ENCODE measurements at regions not wholly inside any gene's neighbourhood (a gene's known extent, or its start where the extent isn't known, plus 50 kb on each side); places are given as distances from the start of the nearest gene placed in this dataset.

DNA sequence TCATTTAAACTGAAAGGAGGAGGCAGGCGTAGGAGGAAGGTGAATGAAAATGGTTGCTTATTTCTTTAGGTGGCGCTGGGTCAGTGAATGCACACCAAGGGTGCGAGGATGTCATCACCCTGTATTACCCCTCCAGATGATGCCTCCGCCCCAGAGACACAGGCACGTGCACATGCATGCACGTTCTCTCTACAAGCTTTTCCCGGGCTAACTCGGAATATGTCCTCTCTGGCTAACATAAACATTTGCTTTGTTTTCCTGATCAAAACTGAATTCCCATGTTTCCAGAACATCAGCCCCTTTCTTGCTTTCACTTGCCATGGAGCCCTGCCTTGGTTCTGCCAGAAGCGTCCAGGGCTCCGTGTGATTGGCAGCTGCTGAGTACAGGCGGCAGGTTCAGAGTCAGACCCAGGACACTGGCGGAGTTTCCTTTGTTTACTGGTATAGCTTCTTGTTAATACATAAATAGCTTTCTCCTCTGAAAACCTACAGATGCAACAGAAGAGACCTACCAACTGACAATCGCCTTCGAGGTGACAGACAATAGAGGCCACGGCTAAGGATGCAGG lies 131.2 kb upstream of the RPS6KA2 start:
- peak overlapping the region; percentile 76 for H3K4me3 Mint-ChIP-seq
- no peak overlapping the region for H3K9ac ChIP-seq
- TF ChIP-seq, protein P1, sequence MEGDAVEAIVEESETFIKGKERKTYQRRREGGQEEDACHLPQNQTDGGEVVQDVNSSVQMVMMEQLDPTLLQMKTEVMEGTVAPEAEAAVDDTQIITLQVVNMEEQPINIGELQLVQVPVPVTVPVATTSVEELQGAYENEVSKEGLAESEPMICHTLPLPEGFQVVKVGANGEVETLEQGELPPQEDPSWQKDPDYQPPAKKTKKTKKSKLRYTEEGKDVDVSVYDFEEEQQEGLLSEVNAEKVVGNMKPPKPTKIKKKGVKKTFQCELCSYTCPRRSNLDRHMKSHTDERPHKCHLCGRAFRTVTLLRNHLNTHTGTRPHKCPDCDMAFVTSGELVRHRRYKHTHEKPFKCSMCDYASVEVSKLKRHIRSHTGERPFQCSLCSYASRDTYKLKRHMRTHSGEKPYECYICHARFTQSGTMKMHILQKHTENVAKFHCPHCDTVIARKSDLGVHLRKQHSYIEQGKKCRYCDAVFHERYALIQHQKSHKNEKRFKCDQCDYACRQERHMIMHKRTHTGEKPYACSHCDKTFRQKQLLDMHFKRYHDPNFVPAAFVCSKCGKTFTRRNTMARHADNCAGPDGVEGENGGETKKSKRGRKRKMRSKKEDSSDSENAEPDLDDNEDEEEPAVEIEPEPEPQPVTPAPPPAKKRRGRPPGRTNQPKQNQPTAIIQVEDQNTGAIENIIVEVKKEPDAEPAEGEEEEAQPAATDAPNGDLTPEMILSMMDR (IDR thresholded peaks at IDR 0.05): no peak
- TF ChIP-seq EZH2 (IDR thresholded peaks at IDR 0.05) (no peak), EZH2phosphoT487 (IDR thresholded peaks at IDR 0.05) (no peak)
- no peaks in the 10 kb centered on the region for H4K20me1 ChIP-seq (ENCODE audit: low read depth)
- peaks cover 6% of the 10 kb centered on the region for H3K27me3 Mint-ChIP-seq (ENCODE audit: insufficient read depth, low read depth)
- peaks cover 29% of the 10 kb centered on the region for H3K4me1 Mint-ChIP-seq
- H3K36me3 Mint-ChIP-seq: no peaks in the 10 kb centered on the region
- no peak overlapping the region for H3K27ac Mint-ChIP-seq
- H3K36me3 ChIP-seq: no peaks in the 10 kb centered on the region
- no peak overlapping the region for H3K4me3 ChIP-seq
- H2AFZ ChIP-seq (replicated peaks): peak overlapping the region; percentile 83
- DNase-seq (ENCODE audit: low spot score): no peak
- no peak overlapping the region for H3K27ac ChIP-seq
- peaks cover 18% of the 10 kb centered on the region for H3F3A ChIP-seq (ENCODE audit: low read depth)
- H3K9me3 ChIP-seq (ENCODE audit: low read depth): no peaks in the 10 kb centered on the region
- H3K4me1 ChIP-seq: peaks cover 19% of the 10 kb centered on the region
- no peaks in the 10 kb centered on the region for H3K9me3 Mint-ChIP-seq
- H3K4me2 ChIP-seq: peak overlapping the region; percentile 65
- H3K27me3 ChIP-seq: no peaks in the 10 kb centered on the region
- H3K79me2 ChIP-seq (ENCODE audit: low read depth): no peaks in the 10 kb centered on the region

DNA sequence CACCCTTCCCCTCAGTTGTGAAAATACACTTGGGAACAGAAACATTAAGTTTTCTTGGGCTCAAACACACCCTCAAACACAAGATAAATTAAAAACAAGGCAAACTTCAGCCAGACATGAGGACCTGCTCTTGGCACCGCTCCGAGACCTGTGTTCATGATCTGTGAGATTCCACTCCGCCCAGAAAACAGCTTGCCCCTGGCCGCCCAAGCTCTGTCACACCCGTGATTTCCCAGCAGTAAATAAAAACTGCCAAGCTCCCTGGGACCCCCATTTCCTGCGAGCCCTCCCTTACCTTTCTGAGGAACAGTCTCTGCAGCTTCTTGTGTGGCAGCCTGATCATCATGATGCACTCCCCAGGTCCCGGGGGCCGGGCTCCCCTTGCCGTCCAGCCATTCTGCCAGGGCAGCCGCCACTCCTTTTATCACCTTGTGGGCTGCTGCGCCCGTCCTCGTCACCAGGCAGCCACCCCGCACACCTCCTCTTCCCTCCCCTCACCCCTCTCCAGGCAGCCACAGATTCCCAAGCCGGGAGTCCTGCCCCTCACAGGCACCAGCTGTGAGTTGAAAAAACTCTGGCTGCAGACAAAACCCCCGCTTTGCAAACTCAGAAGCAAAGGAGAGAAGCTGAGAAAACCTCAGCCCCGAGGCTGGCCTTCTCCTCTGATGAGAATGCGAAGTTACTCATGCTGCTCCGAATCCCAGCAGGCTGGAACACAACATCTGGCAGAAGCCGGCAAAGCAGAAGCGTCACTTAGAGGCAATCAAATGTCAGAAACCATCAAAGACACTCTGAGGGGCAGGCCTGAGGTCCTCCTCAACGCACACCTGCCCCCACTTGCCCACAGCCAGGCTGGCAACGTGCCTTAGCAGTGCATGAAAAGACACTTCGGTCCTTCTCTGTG lies 130.4 kb upstream of the RPS6KA2 start:
- no peaks in the 10 kb centered on the region for H3K27me3 ChIP-seq
- Mint-ChIP-seq H3K9me3 (no peaks in the 10 kb centered on the region), H3K36me3 (no peaks in the 10 kb centered on the region), H3K4me1 (peaks cover 29% of the 10 kb centered on the region), H3K27ac (no peak overlapping the region), H3K27me3 (ENCODE audit: insufficient read depth, low read depth) (peaks cover 6% of the 10 kb centered on the region), H3K4me3 (peak overlapping the region; percentile 76)
- H3K79me2 ChIP-seq (ENCODE audit: low read depth): no peaks in the 10 kb centered on the region
- H3K9ac ChIP-seq: no peak overlapping the region
- H3K27ac ChIP-seq: no peak overlapping the region
- H2AFZ ChIP-seq (replicated peaks): peak overlapping the region; percentile 83
- DNase-seq (ENCODE audit: low spot score): peak; percentile 51
- TF ChIP-seq, protein P1 (IDR thresholded peaks at IDR 0.05): no peak
- TF ChIP-seq EZH2phosphoT487 (IDR thresholded peaks at IDR 0.05): no peak
- TF ChIP-seq EZH2 (IDR thresholded peaks at IDR 0.05): no peak
- peak overlapping the region; percentile 65 for H3K4me2 ChIP-seq
- H3F3A ChIP-seq (ENCODE audit: low read depth): peaks cover 18% of the 10 kb centered on the region
- H3K36me3 ChIP-seq: no peaks in the 10 kb centered on the region
- peaks cover 19% of the 10 kb centered on the region for H3K4me1 ChIP-seq
- H3K4me3 ChIP-seq: peak overlapping the region; percentile 8
- no peaks in the 10 kb centered on the region for H3K9me3 ChIP-seq (ENCODE audit: low read depth)
- no peaks in the 10 kb centered on the region for H4K20me1 ChIP-seq (ENCODE audit: low read depth)

DNA sequence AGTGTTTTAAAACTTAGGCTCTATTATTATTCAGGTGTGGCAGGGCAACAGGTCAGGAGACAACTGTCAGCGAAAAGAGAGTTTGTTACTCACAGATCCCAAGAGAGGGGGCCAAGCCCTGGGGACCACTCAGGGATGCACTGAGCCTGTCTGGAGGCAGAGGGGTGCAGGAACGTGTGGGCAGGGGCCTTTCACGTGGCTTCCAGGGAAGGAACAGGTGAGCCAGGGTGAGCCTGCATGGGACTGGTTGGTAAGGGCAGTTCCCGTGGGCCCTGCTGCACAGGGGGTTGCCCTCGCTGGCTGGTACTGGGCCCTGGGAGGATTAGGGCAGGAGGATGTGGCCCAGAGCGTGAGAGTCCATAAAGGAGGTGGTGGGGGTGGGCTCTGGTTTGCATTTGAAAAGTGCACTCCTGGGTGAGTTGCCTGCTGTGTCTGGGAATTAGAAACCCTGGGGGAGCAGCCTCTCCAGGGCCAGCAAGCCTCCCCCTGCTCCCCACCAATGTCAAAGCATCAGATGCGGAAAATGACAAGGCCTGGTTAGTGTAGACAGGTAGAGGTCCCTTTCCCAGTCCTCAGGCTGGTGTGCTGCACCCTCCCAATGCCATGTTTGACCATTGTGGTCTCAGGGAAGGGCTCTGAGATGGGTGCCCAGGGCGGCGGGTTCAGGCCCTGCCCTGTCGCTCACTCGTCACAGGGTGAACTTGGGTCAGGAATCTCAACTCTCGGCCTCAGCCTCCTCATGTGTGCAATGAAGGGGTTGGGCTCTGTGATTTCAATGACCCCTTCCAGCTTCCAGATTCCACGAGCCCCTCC lies 127.4 kb upstream of the RPS6KA2 start:
- no peak overlapping the region for H2AFZ ChIP-seq (replicated peaks)
- TF ChIP-seq EZH2 (IDR thresholded peaks at IDR 0.05): no peak
- peaks cover 33% of the 10 kb centered on the region for H3K4me1 ChIP-seq
- H3K4me3 Mint-ChIP-seq: no peak overlapping the region
- H3K27me3 ChIP-seq: no peaks in the 10 kb centered on the region
- no peak overlapping the region for H3K27ac ChIP-seq
- no peak overlapping the region for H3K9ac ChIP-seq
- H3K4me2 ChIP-seq: no peak overlapping the region
- H4K20me1 ChIP-seq (ENCODE audit: low read depth): no peaks in the 10 kb centered on the region
- no peak overlapping the region for H3K4me3 ChIP-seq
- no peaks in the 10 kb centered on the region for H3K36me3 ChIP-seq
- peaks cover 4% of the 10 kb centered on the region for H3K27me3 Mint-ChIP-seq (ENCODE audit: insufficient read depth, low read depth)
- H3K9me3 Mint-ChIP-seq: no peaks in the 10 kb centered on the region
- H3F3A ChIP-seq (ENCODE audit: low read depth): peaks cover 39% of the 10 kb centered on the region
- no peak for DNase-seq (ENCODE audit: low spot score)
- H3K27ac Mint-ChIP-seq: no peak overlapping the region
- no peaks in the 10 kb centered on the region for H3K9me3 ChIP-seq (ENCODE audit: low read depth)
- H3K4me1 Mint-ChIP-seq: peaks cover 37% of the 10 kb centered on the region
- no peaks in the 10 kb centered on the region for H3K79me2 ChIP-seq (ENCODE audit: low read depth)
- no peaks in the 10 kb centered on the region for H3K36me3 Mint-ChIP-seq

Measured in neural progenitor cell (in vitro differentiated cells).